ENCODE measurements at regions not wholly inside any gene's neighbourhood (a gene's known extent, or its start where the extent isn't known, plus 50 kb on each side); places are given as distances from the start of the nearest gene placed in this dataset.

DNA sequence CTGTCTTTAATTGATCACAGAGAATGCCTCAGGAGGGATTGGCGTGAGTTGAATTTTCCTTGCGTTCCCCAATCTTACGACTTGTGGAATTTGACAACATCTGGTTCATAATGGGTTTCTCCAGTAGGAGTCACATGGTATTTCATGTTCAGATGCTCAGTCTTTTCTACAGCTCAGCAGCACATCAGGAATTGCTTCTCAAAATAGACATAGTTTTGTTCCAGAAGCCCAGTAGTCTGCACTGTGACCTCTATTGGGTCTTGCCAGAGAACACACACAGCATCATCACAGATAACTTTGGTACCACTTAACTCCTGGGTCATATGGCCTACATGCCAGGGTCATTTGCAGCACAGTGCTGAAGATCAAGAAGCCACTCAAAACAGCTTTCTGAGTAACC, 282.5 kb upstream of the HTR2A start:
- TF ChIP-seq, protein P1, sequence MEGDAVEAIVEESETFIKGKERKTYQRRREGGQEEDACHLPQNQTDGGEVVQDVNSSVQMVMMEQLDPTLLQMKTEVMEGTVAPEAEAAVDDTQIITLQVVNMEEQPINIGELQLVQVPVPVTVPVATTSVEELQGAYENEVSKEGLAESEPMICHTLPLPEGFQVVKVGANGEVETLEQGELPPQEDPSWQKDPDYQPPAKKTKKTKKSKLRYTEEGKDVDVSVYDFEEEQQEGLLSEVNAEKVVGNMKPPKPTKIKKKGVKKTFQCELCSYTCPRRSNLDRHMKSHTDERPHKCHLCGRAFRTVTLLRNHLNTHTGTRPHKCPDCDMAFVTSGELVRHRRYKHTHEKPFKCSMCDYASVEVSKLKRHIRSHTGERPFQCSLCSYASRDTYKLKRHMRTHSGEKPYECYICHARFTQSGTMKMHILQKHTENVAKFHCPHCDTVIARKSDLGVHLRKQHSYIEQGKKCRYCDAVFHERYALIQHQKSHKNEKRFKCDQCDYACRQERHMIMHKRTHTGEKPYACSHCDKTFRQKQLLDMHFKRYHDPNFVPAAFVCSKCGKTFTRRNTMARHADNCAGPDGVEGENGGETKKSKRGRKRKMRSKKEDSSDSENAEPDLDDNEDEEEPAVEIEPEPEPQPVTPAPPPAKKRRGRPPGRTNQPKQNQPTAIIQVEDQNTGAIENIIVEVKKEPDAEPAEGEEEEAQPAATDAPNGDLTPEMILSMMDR (conservative IDR thresholded peaks at IDR 0.05): no peak
- TF ChIP-seq ZFX (IDR thresholded peaks at IDR 0.05): no peak

Data from C4-2B (cell line).